ENCODE measurements at regions not wholly inside any gene's neighbourhood (a gene's known extent, or its start where the extent isn't known, plus 50 kb on each side); places are given as distances from the start of the nearest gene placed in this dataset.

DNA sequence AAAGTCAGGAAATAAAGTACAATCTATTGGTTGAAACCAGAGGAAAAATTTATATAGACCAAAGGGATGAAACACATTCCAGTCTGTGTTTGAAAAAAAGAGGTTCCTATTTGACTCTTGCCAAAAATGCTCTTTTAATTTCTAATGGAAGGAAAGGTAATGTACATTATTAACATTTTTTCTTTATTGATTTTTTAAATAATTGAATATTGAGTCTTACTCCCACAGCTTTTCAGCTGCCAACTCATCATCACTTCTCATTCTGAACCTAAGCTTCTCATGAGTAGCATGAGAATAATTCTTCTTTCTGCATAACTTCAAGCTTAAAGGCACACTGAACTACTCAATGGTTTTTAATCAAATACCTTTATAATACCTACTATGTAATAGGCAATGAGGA, 49.8 kb upstream of the FHIP2A start:
- no peak overlapping the region for H3K4me3 ChIP-seq (ENCODE audit: low read depth, low read length)
- H3K36me3 ChIP-seq (ENCODE audit: control insufficient read depth, insufficient read depth, low read length) = no peaks in the 10 kb centered on the region
- no peak overlapping the region for H3K27ac ChIP-seq (ENCODE audit: low read depth, low read length)
- H3K27me3 ChIP-seq (ENCODE audit: control insufficient read depth, insufficient read depth, low read length) = peaks cover 11% of the 10 kb centered on the region
- no peak overlapping the region for H3K9ac ChIP-seq (ENCODE audit: low read depth, low read length)
- H3K4me1 ChIP-seq (ENCODE audit: control insufficient read depth, insufficient read depth, low read length) = no peaks in the 10 kb centered on the region
- no peaks in the 10 kb centered on the region for H3K9me3 ChIP-seq (ENCODE audit: control insufficient read depth, insufficient read depth, low read length)
